ENCODE measurements at regions not wholly inside any gene's neighbourhood (a gene's known extent, or its start where the extent isn't known, plus 50 kb on each side); places are given as distances from the start of the nearest gene placed in this dataset.

DNA sequence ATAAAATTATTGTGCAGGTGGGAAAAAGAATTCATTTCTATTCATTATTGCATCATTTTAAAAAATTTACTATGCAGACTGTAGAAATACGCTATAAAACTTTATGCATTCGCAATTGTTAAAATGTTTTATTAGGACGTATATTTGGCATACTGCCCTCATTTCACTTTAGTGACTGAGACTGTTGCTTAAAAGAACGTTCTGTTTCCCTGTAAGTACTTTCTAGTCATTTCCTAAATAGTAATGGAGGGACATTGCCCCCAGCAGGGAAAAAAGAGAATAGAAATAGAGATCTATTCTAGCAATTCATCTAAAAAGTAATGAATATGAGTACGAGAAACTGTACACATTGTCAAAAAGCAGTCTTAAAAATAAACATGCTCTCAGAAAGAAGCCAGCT lies 1295.8 kb upstream of the TENM3 start:
- H3K36me3 ChIP-seq (replicated peaks in 1 of 2; ENCODE audit: control insufficient read depth in 2 of 2, insufficient read depth in 2 of 2, low read length in 2 of 2) = no peaks in the 10 kb centered on the region
- no peak overlapping the region for H3K27ac ChIP-seq (replicated peaks; ENCODE audit: low read length)
- no peak overlapping the region for H2BK5ac ChIP-seq (ENCODE audit: low read length)
- no peaks in the 10 kb centered on the region for H3K4me1 ChIP-seq (ENCODE audit: control insufficient read depth in 2 of 2, insufficient read depth in 1 of 2, low read depth in 1 of 2, low read length in 2 of 2)
- no peaks in the 10 kb centered on the region for H3K9me3 ChIP-seq (replicated peaks in 1 of 2; ENCODE audit: control insufficient read depth in 2 of 2, insufficient read depth in 1 of 2, low read depth in 1 of 2, low read length in 2 of 2)
- H3K27me3 ChIP-seq (ENCODE audit: control insufficient read depth in 3 of 3, insufficient read depth in 3 of 3, low read depth in 1 of 3, low read length in 3 of 3) = no peaks in the 10 kb centered on the region
- no peak overlapping the region for H2BK12ac ChIP-seq (ENCODE audit: low read length)
- no peak overlapping the region for H2AFZ ChIP-seq (ENCODE audit: low read length)
- H3K4me2 ChIP-seq (ENCODE audit: insufficient read depth, low read length, poor library complexity, severe bottlenecking) = no peak overlapping the region
- no peak overlapping the region for H3K4me3 ChIP-seq (ENCODE audit: low read length in 2 of 2)
- no peak overlapping the region for H4K91ac ChIP-seq (ENCODE audit: low read depth, low read length, poor library complexity)
- H2BK15ac ChIP-seq (ENCODE audit: low read length) = no peak overlapping the region
- DNase-seq (ENCODE audit: low spot score) = no peak
- H2BK120ac ChIP-seq (ENCODE audit: low read depth, low read length) = no peak overlapping the region
- no peak overlapping the region for H3K14ac ChIP-seq (ENCODE audit: low read length)
- H3K9ac ChIP-seq (ENCODE audit: low read depth, low read length, poor library complexity) = no peak overlapping the region
- no peak overlapping the region for H2AK5ac ChIP-seq (ENCODE audit: low read depth, low read length)
- no peak overlapping the region for H3K23ac ChIP-seq (ENCODE audit: low read depth, low read length, poor library complexity)
- H3K79me1 ChIP-seq (ENCODE audit: low read depth, low read length) = no peaks in the 10 kb centered on the region
- no peak overlapping the region for H3K18ac ChIP-seq (ENCODE audit: low read length)
- no peak overlapping the region for H3K4ac ChIP-seq (ENCODE audit: low read length)
- H4K8ac ChIP-seq (ENCODE audit: low read depth, low read length) = no peak overlapping the region
- WGBS, 2 donors (ENCODE audit: extremely low coverage in 2 of 2, insufficient read length in 2 of 2, insufficient replicate concordance in 1 of 2) = no CpG with 5 or more reads among the region's 5 CpGs

DNA sequence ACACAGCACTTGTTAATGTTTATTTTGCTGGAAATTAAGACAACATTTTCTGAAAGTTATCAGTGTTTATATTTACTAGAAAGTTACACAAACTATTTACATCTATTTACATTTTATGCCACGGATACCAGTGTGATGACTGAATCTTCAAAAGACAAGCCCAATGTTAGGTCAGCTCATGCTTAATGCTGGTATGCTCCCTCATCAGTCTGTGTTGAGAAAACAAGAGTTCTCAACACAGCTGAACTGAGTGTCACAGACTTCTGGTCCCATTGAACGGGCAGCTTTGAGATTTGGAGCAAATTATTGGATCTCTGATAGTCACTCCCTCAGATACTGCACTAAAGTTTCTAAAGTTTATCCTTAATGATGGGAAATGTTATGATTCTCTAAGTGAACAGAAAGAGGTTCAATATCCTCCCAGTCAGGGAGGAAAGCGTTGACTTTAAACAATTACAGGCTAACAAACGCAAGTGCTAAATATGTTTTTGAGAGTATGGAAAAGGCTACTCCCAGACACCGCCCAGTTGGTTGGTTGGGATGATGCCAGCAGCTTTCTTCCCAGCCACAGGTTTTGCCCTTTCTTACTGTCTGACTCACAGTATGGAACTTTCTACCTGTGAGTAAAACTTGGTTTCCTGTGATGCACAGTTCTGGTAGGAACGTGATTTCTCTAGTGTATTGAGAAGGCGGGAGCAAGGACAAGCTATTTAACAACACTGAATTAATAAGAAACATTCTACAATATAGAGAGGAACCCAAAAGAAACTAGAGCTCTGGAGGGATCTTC lies 1293.6 kb upstream of the TENM3 start:
- H3K9ac ChIP-seq (ENCODE audit: low read depth, low read length, poor library complexity) = no peak overlapping the region
- H3K79me1 ChIP-seq (ENCODE audit: low read depth, low read length) = no peaks in the 10 kb centered on the region
- H2BK5ac ChIP-seq (ENCODE audit: low read length) = no peak overlapping the region
- H2BK120ac ChIP-seq (ENCODE audit: low read depth, low read length) = no peak overlapping the region
- H4K8ac ChIP-seq (ENCODE audit: low read depth, low read length) = no peak overlapping the region
- H4K91ac ChIP-seq (ENCODE audit: low read depth, low read length, poor library complexity) = no peak overlapping the region
- H2BK12ac ChIP-seq (ENCODE audit: low read length) = no peak overlapping the region
- no CpG with 5 or more reads among the region's 7 CpGs for WGBS, 2 donors (ENCODE audit: extremely low coverage in 2 of 2, insufficient read length in 2 of 2, insufficient replicate concordance in 1 of 2)
- no peaks in the 10 kb centered on the region for H3K27me3 ChIP-seq (ENCODE audit: control insufficient read depth in 3 of 3, insufficient read depth in 3 of 3, low read depth in 1 of 3, low read length in 3 of 3)
- H3K4me3 ChIP-seq (ENCODE audit: low read length in 2 of 2) = no peak overlapping the region
- no peaks in the 10 kb centered on the region for H3K9me3 ChIP-seq (replicated peaks in 1 of 2; ENCODE audit: control insufficient read depth in 2 of 2, insufficient read depth in 1 of 2, low read depth in 1 of 2, low read length in 2 of 2)
- H2AFZ ChIP-seq (ENCODE audit: low read length) = no peak overlapping the region
- H3K4me2 ChIP-seq (ENCODE audit: insufficient read depth, low read length, poor library complexity, severe bottlenecking) = no peak overlapping the region
- DNase-seq (ENCODE audit: low spot score) = no peak
- no peaks in the 10 kb centered on the region for H3K36me3 ChIP-seq (replicated peaks in 1 of 2; ENCODE audit: control insufficient read depth in 2 of 2, insufficient read depth in 2 of 2, low read length in 2 of 2)
- no peak overlapping the region for H2AK5ac ChIP-seq (ENCODE audit: low read depth, low read length)
- H3K23ac ChIP-seq (ENCODE audit: low read depth, low read length, poor library complexity) = no peak overlapping the region
- H3K4me1 ChIP-seq (ENCODE audit: control insufficient read depth in 2 of 2, insufficient read depth in 1 of 2, low read depth in 1 of 2, low read length in 2 of 2) = no peaks in the 10 kb centered on the region
- H2BK15ac ChIP-seq (ENCODE audit: low read length) = no peak overlapping the region
- no peak overlapping the region for H3K27ac ChIP-seq (replicated peaks; ENCODE audit: low read length)
- no peak overlapping the region for H3K4ac ChIP-seq (ENCODE audit: low read length)
- no peak overlapping the region for H3K18ac ChIP-seq (ENCODE audit: low read length)
- no peak overlapping the region for H3K14ac ChIP-seq (ENCODE audit: low read length)

DNA sequence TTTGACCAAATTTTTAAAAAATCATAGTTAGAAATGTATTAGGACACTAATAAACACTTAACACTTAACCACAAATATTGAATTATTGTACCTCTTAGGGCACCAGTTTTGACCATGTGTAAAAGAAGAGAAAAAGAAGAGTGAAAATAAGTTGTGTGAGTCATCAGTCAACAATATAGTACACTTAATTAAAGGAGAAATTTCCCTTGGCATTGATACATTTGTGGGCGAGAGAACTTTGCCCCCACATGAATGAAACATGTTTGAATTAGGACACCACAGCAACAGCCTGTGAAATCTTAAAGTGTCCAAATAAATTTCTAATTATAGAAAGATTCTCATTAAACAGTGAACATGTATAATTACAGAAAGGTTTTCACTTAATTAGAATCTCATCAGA lies 1292.8 kb upstream of the TENM3 start:
- no peak overlapping the region for H3K27ac ChIP-seq (replicated peaks; ENCODE audit: low read length)
- H2BK5ac ChIP-seq (ENCODE audit: low read length) = no peak overlapping the region
- no peak overlapping the region for H2BK12ac ChIP-seq (ENCODE audit: low read length)
- no peak overlapping the region for H3K18ac ChIP-seq (ENCODE audit: low read length)
- no peak for DNase-seq (ENCODE audit: low spot score)
- H3K4ac ChIP-seq (ENCODE audit: low read length) = no peak overlapping the region
- H2BK120ac ChIP-seq (ENCODE audit: low read depth, low read length) = no peak overlapping the region
- H3K4me2 ChIP-seq (ENCODE audit: insufficient read depth, low read length, poor library complexity, severe bottlenecking) = no peak overlapping the region
- no peak overlapping the region for H3K4me3 ChIP-seq (ENCODE audit: low read length in 2 of 2)
- H3K9ac ChIP-seq (ENCODE audit: low read depth, low read length, poor library complexity) = no peak overlapping the region
- H3K23ac ChIP-seq (ENCODE audit: low read depth, low read length, poor library complexity) = no peak overlapping the region
- no peaks in the 10 kb centered on the region for H3K4me1 ChIP-seq (ENCODE audit: control insufficient read depth in 2 of 2, insufficient read depth in 1 of 2, low read depth in 1 of 2, low read length in 2 of 2)
- H3K27me3 ChIP-seq (ENCODE audit: control insufficient read depth in 3 of 3, insufficient read depth in 3 of 3, low read depth in 1 of 3, low read length in 3 of 3) = no peaks in the 10 kb centered on the region
- H4K8ac ChIP-seq (ENCODE audit: low read depth, low read length) = no peak overlapping the region
- H3K9me3 ChIP-seq (replicated peaks in 1 of 2; ENCODE audit: control insufficient read depth in 2 of 2, insufficient read depth in 1 of 2, low read depth in 1 of 2, low read length in 2 of 2) = no peaks in the 10 kb centered on the region
- H3K36me3 ChIP-seq (replicated peaks in 1 of 2; ENCODE audit: control insufficient read depth in 2 of 2, insufficient read depth in 2 of 2, low read length in 2 of 2) = no peaks in the 10 kb centered on the region
- H3K14ac ChIP-seq (ENCODE audit: low read length) = no peak overlapping the region
- H2AFZ ChIP-seq (ENCODE audit: low read length) = no peak overlapping the region
- H2AK5ac ChIP-seq (ENCODE audit: low read depth, low read length) = no peak overlapping the region
- no peak overlapping the region for H4K91ac ChIP-seq (ENCODE audit: low read depth, low read length, poor library complexity)
- H2BK15ac ChIP-seq (ENCODE audit: low read length) = no peak overlapping the region
- H3K79me1 ChIP-seq (ENCODE audit: low read depth, low read length) = no peaks in the 10 kb centered on the region
- WGBS, 2 donors (ENCODE audit: extremely low coverage in 2 of 2, insufficient read length in 2 of 2, insufficient replicate concordance in 1 of 2) = no CpG with 5 or more reads among the region's 1 CpG

DNA sequence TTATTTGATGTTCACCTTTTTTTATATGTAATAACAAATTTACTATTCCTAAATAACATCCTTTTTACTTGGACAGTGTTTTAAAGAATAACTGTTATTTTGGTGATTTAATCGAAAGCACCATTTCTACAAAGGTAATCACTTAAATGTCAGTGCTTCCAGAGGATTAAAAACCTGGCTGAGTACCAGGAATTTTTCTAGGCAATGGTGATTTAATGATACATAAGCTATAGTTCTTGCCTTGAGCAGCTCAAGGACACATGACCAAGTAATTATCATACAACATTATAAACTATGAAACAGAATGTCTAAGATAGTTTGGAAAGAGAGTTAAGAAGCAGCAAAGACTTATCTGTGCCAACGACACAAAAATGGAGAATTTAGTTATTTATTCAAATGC lies 1291.9 kb upstream of the TENM3 start:
- Histone ChIP-seq H3K18ac (ENCODE audit: low read length) (no peak overlapping the region), H3K9ac (ENCODE audit: low read depth, low read length, poor library complexity) (no peak overlapping the region), H4K91ac (ENCODE audit: low read depth, low read length, poor library complexity) (no peak overlapping the region), H2BK5ac (ENCODE audit: low read length) (no peak overlapping the region), H3K4me2 (ENCODE audit: insufficient read depth, low read length, poor library complexity, severe bottlenecking) (no peak overlapping the region), H3K9me3 (replicated peaks in 1 of 2; ENCODE audit: control insufficient read depth in 2 of 2, insufficient read depth in 1 of 2, low read depth in 1 of 2, low read length in 2 of 2) (no peaks in the 10 kb centered on the region), H3K4ac (ENCODE audit: low read length) (no peak overlapping the region), H3K27me3 (ENCODE audit: control insufficient read depth in 3 of 3, insufficient read depth in 3 of 3, low read depth in 1 of 3, low read length in 3 of 3) (no peaks in the 10 kb centered on the region), H2BK15ac (ENCODE audit: low read length) (no peak overlapping the region), H2BK120ac (ENCODE audit: low read depth, low read length) (no peak overlapping the region), H2AFZ (ENCODE audit: low read length) (no peak overlapping the region), H3K27ac (replicated peaks; ENCODE audit: low read length) (no peak overlapping the region), H3K79me1 (ENCODE audit: low read depth, low read length) (no peaks in the 10 kb centered on the region), H3K23ac (ENCODE audit: low read depth, low read length, poor library complexity) (no peak overlapping the region), H3K36me3 (replicated peaks in 1 of 2; ENCODE audit: control insufficient read depth in 2 of 2, insufficient read depth in 2 of 2, low read length in 2 of 2) (no peaks in the 10 kb centered on the region), H2AK5ac (ENCODE audit: low read depth, low read length) (no peak overlapping the region), H4K8ac (ENCODE audit: low read depth, low read length) (no peak overlapping the region), H3K4me3 (ENCODE audit: low read length in 2 of 2) (no peak overlapping the region), H3K4me1 (ENCODE audit: control insufficient read depth in 2 of 2, insufficient read depth in 1 of 2, low read depth in 1 of 2, low read length in 2 of 2) (no peaks in the 10 kb centered on the region), H3K14ac (ENCODE audit: low read length) (no peak overlapping the region), H2BK12ac (ENCODE audit: low read length) (no peak overlapping the region)
- DNase-seq (ENCODE audit: low spot score) = no peak
- no CpG with 5 or more reads among the region's 2 CpGs for WGBS, 2 donors (ENCODE audit: extremely low coverage in 2 of 2, insufficient read length in 2 of 2, insufficient replicate concordance in 1 of 2)

All from neuronal stem cell (in vitro differentiated cells).